Fibroblast of skin of left biceps (primary cell): ENCODE measurements at regions not wholly inside any gene's neighbourhood (a gene's known extent, or its start where the extent isn't known, plus 50 kb on each side); places are given as distances from the start of the nearest gene placed in this dataset.

Source experiments
- DNase-seq, 2 experiments: peaks; one replicate each; pipeline ENCODE4 v3.0.0-alpha.2; 2013; ENCODE audit warnings: low read depth in 2 of 2

- no peak for DNase-seq
Observed at GRCh38 chr2:103942199-103942598, 911.7 kb upstream of the POU3F3 start.

GRCh38 chr2:103945083-103945482 is 908.8 kb upstream of the POU3F3 start:
- no peak for DNase-seq

GRCh38 chr2:103959174-103960128 is 894.5 kb upstream of the POU3F3 start:
- DNase-seq = no peak

GRCh38 chr2:103960129-103960513 is 893.8 kb upstream of the POU3F3 start:
- DNase-seq = no peak

GRCh38 chr2:103960951-103961350 is 893.0 kb upstream of the POU3F3 start:
- no peak for DNase-seq

GRCh38 chr2:103961862-103962261 is 892.1 kb upstream of the POU3F3 start:
- no peak for DNase-seq

GRCh38 chr2:103962670-103963069 is 891.2 kb upstream of the POU3F3 start:
- DNase-seq = no peak

- DNase-seq = no peak
Observed at GRCh38 chr2:103963146-103963725, 890.7 kb upstream of the POU3F3 start.

- no peak for DNase-seq
Observed at GRCh38 chr2:103977241-103977640, 876.7 kb upstream of the POU3F3 start.

GRCh38 chr2:103977668-103978067 is 876.2 kb upstream of the POU3F3 start:
- no peak for DNase-seq

GRCh38 chr2:103980401-103980800 is 873.5 kb upstream of the POU3F3 start:
- no peak for DNase-seq

GRCh38 chr2:103982691-103983090 is 871.2 kb upstream of the POU3F3 start:
- no peak for DNase-seq

GRCh38 chr2:103986001-103986400 is 867.9 kb upstream of the POU3F3 start:
- no peak for DNase-seq

GRCh38 chr2:103991591-103991990 is 862.3 kb upstream of the POU3F3 start:
- DNase-seq = no peak

- no peak for DNase-seq
Observed at GRCh38 chr2:104004821-104005220, 849.1 kb upstream of the POU3F3 start.

GRCh38 chr2:104016801-104017200 is 837.1 kb upstream of the POU3F3 start:
- no peak for DNase-seq

GRCh38 chr2:104023306-104023705 is 830.6 kb upstream of the POU3F3 start:
- no peak for DNase-seq

GRCh38 chr2:104023765-104024164 is 830.1 kb upstream of the POU3F3 start:
- no peak for DNase-seq

GRCh38 chr2:104025295-104025694 is 828.6 kb upstream of the POU3F3 start:
- no peak for DNase-seq

GRCh38 chr2:104026725-104027124 is 827.2 kb upstream of the POU3F3 start:
- no peak for DNase-seq

- no peak for DNase-seq
Observed at GRCh38 chr2:104027321-104027720, 826.6 kb upstream of the POU3F3 start.

GRCh38 chr2:104028061-104028460 is 825.9 kb upstream of the POU3F3 start:
- no peak for DNase-seq

- DNase-seq = no peak
Observed at GRCh38 chr2:104033399-104033798, 820.5 kb upstream of the POU3F3 start.
